Endothelial cell of umbilical vein (primary cell): ENCODE measurements at regions not wholly inside any gene's neighbourhood (a gene's known extent, or its start where the extent isn't known, plus 50 kb on each side); places are given as distances from the start of the nearest gene placed in this dataset.

Experiments
- BruUV-seq: library from RNA; stranded (reverse); fragments of 400-500 nt; replicated peaks from 2 replicates; lab custom pipeline; 2021; lab: Mats Ljungman, UMichigan
- CTCF ChIA-PET: fragments of 300-600, 350-600 bp; sonication (Branson Sonifier 250); formaldehyde crosslinking; loops from one replicate; lab custom pipeline; 2021; ENCODE audit warnings: antibody characterized with exemption, inconsistent platforms; lab: Charles Lee
- POLR2A ChIA-PET: fragments of 300-600, 350-600 bp; sonication (Branson Sonifier 250); formaldehyde crosslinking; loops from one replicate; lab custom pipeline; 2021; ENCODE audit warnings: antibody characterized with exemption, inconsistent platforms; lab: Charles Lee
- DNase-seq: peaks from one replicate; pipeline ENCODE4 v3.0.0-alpha.2; 2011; ENCODE audit warnings: low read depth, low spot score
- FAIRE-seq: peaks from 2 replicates; lab custom pipeline; 2011; peaks lifted over from hg19 to GRCh38; lab: Jason Lieb, UNC
- H2AFZ ChIP-seq: 2 replicates; pipeline ENCODE4 v1.6.0; 2012; ENCODE audit warnings: low read depth, low read length, control low read depth, inconsistent platforms
- H3K27ac ChIP-seq: 2 replicates; pipeline ENCODE4 v1.5.1; 2011; ENCODE audit warnings: low read depth, mild to moderate bottlenecking, control low read depth, low read length, moderate library complexity; ENCODE audit not compliant: insufficient read depth
- H3K27me3 ChIP-seq, 2 experiments: 2 replicates each; pipeline versions ENCODE4 v1.6.0 to v1.6.1; 2011; ENCODE audit warnings: low read length in 2 of 2, mixed read lengths in 1 of 2; ENCODE audit not compliant: control insufficient read depth in 2 of 2, insufficient read depth in 2 of 2
- H3K36me3 ChIP-seq, 2 experiments: 2 replicates in 1 of 2; 3 replicates in 1 of 2; pipeline ENCODE4 v1.5.1; 2011; ENCODE audit warnings: low read length in 2 of 2, mild to moderate bottlenecking in 1 of 2, moderate library complexity in 1 of 2; ENCODE audit not compliant: control insufficient read depth in 2 of 2, insufficient read depth in 2 of 2; ENCODE audit errors: extremely low read depth in 1 of 2
- H3K4me1 ChIP-seq: 3 replicates; pipeline ENCODE4 v1.5.1; 2011; ENCODE audit warnings: mild to moderate bottlenecking, low read length; ENCODE audit not compliant: control insufficient read depth, insufficient read depth; ENCODE audit errors: extremely low read depth
- H3K4me2 ChIP-seq: 2 replicates; pipeline ENCODE4 v1.6.1; 2011; ENCODE audit warnings: low read length, control low read depth, mixed read lengths; ENCODE audit not compliant: insufficient read depth
- H3K4me3 ChIP-seq, 3 experiments: fragments of 200-600 bp in 1 of 3; sonication (generic), shearing (Covaris generic) in 1 of 3; replicated peaks in 1 of 3; 2 replicates each; pipeline ENCODE4 v1.5.1; 2011 to 2016; ENCODE audit warnings: control low read depth in 3 of 3, low read length in 3 of 3, mild to moderate bottlenecking in 2 of 3, inconsistent platforms in 1 of 3, low read depth in 1 of 3, moderate library complexity in 1 of 3; ENCODE audit not compliant: insufficient read depth in 1 of 3
- H3K79me2 ChIP-seq: 2 replicates; pipeline ENCODE4 v1.6.0; 2012; ENCODE audit warnings: low read length, inconsistent platforms; ENCODE audit not compliant: control insufficient read depth, insufficient read depth
- H3K9ac ChIP-seq: replicated peaks from 2 replicates; pipeline ENCODE3; 2011; ENCODE audit warnings: low read length, control low read depth; ENCODE audit not compliant: insufficient read depth; ENCODE audit errors: extremely low read depth
- H3K9me1 ChIP-seq: replicated peaks from 3 replicates; pipeline ENCODE4 v1.6.0; 2011; ENCODE audit warnings: mild to moderate bottlenecking, low read length; ENCODE audit not compliant: control insufficient read depth, insufficient read depth; ENCODE audit errors: extremely low read depth
- H3K9me3 ChIP-seq: replicated peaks from 2 replicates; pipeline ENCODE4 v1.5.1; 2012; ENCODE audit warnings: low read length, inconsistent platforms; ENCODE audit not compliant: control insufficient read depth, insufficient read depth
- H4K20me1 ChIP-seq: replicated peaks from 2 replicates; pipeline ENCODE3; 2011; ENCODE audit warnings: mild to moderate bottlenecking, low read length; ENCODE audit not compliant: control insufficient read depth, insufficient read depth; ENCODE audit errors: extremely low read depth
- CTCF ChIP-seq, 2 donors: IDR thresholded peaks; 1 replicate in 1 of 2; 2 replicates in 1 of 2; pipeline ENCODE4 v1.5.1; 2011; ENCODE audit warnings: low read length in 2 of 2, mild to moderate bottlenecking in 2 of 2, moderate library complexity in 2 of 2, control low read depth in 1 of 2, inconsistent platforms in 1 of 2, low read depth in 1 of 2; ENCODE audit not compliant: insufficient read depth in 1 of 2; ENCODE audit errors: extremely low read depth in 1 of 2
- EZH2 ChIP-seq: IDR thresholded peaks from 2 replicates; pipeline ENCODE4 v1.6.1; 2012; ENCODE audit warnings: borderline replicate concordance, low read depth, mild to moderate bottlenecking, moderate library complexity, low read length, inconsistent platforms; ENCODE audit not compliant: severe bottlenecking
- FOS ChIP-seq: IDR thresholded peaks from 2 replicates; pipeline ENCODE4 v1.6.1; 2011; ENCODE audit warnings: mild to moderate bottlenecking, low read length, moderate library complexity, borderline replicate concordance; ENCODE audit not compliant: insufficient read depth
- GATA2 ChIP-seq: IDR thresholded peaks from 2 replicates; pipeline ENCODE4 v1.7.0; 2011; ENCODE audit warnings: low read depth, mild to moderate bottlenecking, moderate library complexity, mixed read lengths, low read length; ENCODE audit not compliant: insufficient read length, insufficient read depth
- JUN ChIP-seq: IDR thresholded peaks from 2 replicates; pipeline ENCODE4 v1.6.1; 2011; ENCODE audit warnings: borderline replicate concordance, low read depth; ENCODE audit not compliant: insufficient read length, insufficient read depth
- MAX ChIP-seq: IDR thresholded peaks from 2 replicates; pipeline ENCODE4 v1.6.1; 2011; ENCODE audit not compliant: insufficient read depth, insufficient read length
- MYC ChIP-seq: IDR thresholded peaks from one replicate; pipeline ENCODE4 v1.6.1; 2011; ENCODE audit warnings: mild to moderate bottlenecking, low read depth, low read length
- POLR2A ChIP-seq: IDR thresholded peaks from 2 replicates; pipeline ENCODE4 v1.6.1; 2012; ENCODE audit warnings: low read depth, mild to moderate bottlenecking, control low read depth, low read length
- POLR2AphosphoS5 ChIP-seq: IDR thresholded peaks from 2 replicates; pipeline ENCODE4 v1.6.1; 2012; ENCODE audit warnings: low read depth, mild to moderate bottlenecking, control low read depth, low read length, moderate library complexity; ENCODE audit not compliant: insufficient read depth
- dilution Hi-C: fragments of 300-500 bp; cut with MboI; formaldehyde crosslinking; loops from one replicate; pipeline ENCODE4 v1.15.0; 2019; ENCODE audit warnings: low sequenced_read_pairs; ENCODE audit not compliant: extremely low pct_ligation_motif_present
- intact Hi-C: fragments of 100-400 bp; cut with micrococcal nuclease; formaldehyde crosslinking; loops from one replicate; pipeline ENCODE4 v1.10.0; 2022

GRCh38 chr13:73961181-73961580 is 173.0 kb downstream of the KLF12 start:
- Histone ChIP-seq H3K9me1 (no peaks in the 10 kb centered on the region), H3K4me1 (peaks cover 6% of the 10 kb centered on the region), H3K9me3 (no peaks in the 10 kb centered on the region), H4K20me1 (no peaks in the 10 kb centered on the region), H3K27ac (no peak overlapping the region), H3K79me2 (peaks cover 4% of the 10 kb centered on the region), H3K9ac (no peak overlapping the region), H3K27me3 (no peaks in the 10 kb centered on the region), H3K4me3 (no peak overlapping the region), H2AFZ (no peak overlapping the region), H3K36me3 (no peaks in the 10 kb centered on the region), H3K4me2 (peak overlapping the region; percentile 24)
- TF ChIP-seq EZH2 (no peak), GATA2 (no peak), POLR2A (no peak), POLR2AphosphoS5 (no peak), MAX (no peak), MYC (no peak), JUN (no peak), FOS (no peak), CTCF (IDR thresholded peaks at IDR 0.05; ENCODE audit: extremely low read depth in 1 of 2, insufficient read depth in 1 of 2, low read depth in 1 of 2, low read length in 2 of 2) (no peak)
- peak; percentile 19 for DNase-seq
- ChIA-PET CTCF (no interaction called here), POLR2A (no interaction called here)
- intact Hi-C loops (no loop called here), dilution Hi-C loops (no loop called here)
- no TSS peak for BruUV-seq
- FAIRE-seq = peak; percentile 35
